K562 (cell line): ENCODE measurements at regions not wholly inside any gene's neighbourhood (a gene's known extent, or its start where the extent isn't known, plus 50 kb on each side); places are given as distances from the start of the nearest gene placed in this dataset.

Experiments
- ZBTB40 ChIP-seq, 2 experiments: fragments of 450-650 bp in 1 of 2; sonication (generic) in 1 of 2; formaldehyde crosslinking in 1 of 2; IDR thresholded peaks; 2 replicates each; pipeline versions ENCODE4 v1.7.1 to v1.9.0; 2016 to 2022; ENCODE audit warnings: inconsistent platforms in 1 of 2, mild to moderate bottlenecking in 1 of 2, missing genetic modification reagents in 1 of 2

GRCh38 chr13:33537026-33537425 lies 251.5 kb upstream of the STARD13 start (continued):
- TF ChIP-seq ZBTB40 (IDR thresholded peaks at IDR 0.05) (no peak), ZBTB40 (CRISPR knock-in tag; IDR thresholded peaks at IDR 0.05) (no peak)
- TF ChIP-seq, all 486 proteins: peak for 0
